ENCODE measurements at regions not wholly inside any gene's neighbourhood (a gene's known extent, or its start where the extent isn't known, plus 50 kb on each side); places are given as distances from the start of the nearest gene placed in this dataset.

DNA sequence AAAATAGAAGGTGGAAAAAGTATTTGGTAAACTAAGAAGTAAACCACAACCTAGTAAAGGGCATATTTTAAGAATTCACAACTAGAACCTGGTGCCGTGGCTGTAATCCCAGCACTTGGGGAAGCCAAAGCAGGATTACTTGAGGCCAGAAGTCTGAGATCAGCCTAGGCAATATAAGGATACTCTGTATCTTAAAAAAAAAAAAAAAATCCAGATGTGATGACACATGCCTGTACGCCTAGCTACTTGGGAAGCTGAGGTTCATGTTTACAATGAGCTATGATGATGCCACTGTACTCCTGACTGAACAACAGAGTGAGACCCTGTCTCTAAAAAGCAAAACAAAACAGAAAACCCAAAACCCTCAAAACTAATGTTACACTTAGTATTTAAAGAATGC lies 156.5 kb upstream of the XIST start:
- no peak overlapping the region for H2BK15ac ChIP-seq (ENCODE audit: low read depth, poor library complexity, severe bottlenecking)
- no peaks in the 10 kb centered on the region for H3K27me3 ChIP-seq (ENCODE audit: control insufficient read depth in 1 of 2, insufficient read depth in 1 of 2, low read length in 2 of 2)
- no peak overlapping the region for H4K91ac ChIP-seq (ENCODE audit: low read length)
- H3K4me3 ChIP-seq (ENCODE audit: insufficient read depth in 1 of 2, low read depth in 1 of 2, low read length in 2 of 2) = no peak overlapping the region
- no peak overlapping the region for H2AK5ac ChIP-seq (ENCODE audit: low read length, severe bottlenecking)
- H3K9me3 ChIP-seq (ENCODE audit: control insufficient read depth, low read length) = no peaks in the 10 kb centered on the region
- H3K27ac ChIP-seq (ENCODE audit: low read length, poor library complexity, severe bottlenecking) = no peak overlapping the region
- no peak overlapping the region for H3K9ac ChIP-seq (ENCODE audit: low read length)
- no peaks in the 10 kb centered on the region for H3K4me1 ChIP-seq (ENCODE audit: control insufficient read depth, insufficient read depth, low read depth, low read length)
- no peak overlapping the region for H3K4ac ChIP-seq (ENCODE audit: low read depth in 1 of 2, low read length in 2 of 2)
- DNase-seq = peak; percentile 40
- H3K4me2 ChIP-seq (ENCODE audit: low read length, poor library complexity, severe bottlenecking) = no peak overlapping the region
- no CpG with 5 or more reads among the region's 2 CpGs for WGBS
- H2BK12ac ChIP-seq (ENCODE audit: low read length in 2 of 2) = no peak overlapping the region
- H2AFZ ChIP-seq (ENCODE audit: low read depth, low read length) = no peak overlapping the region
- no peak overlapping the region for H3K18ac ChIP-seq (ENCODE audit: low read depth in 1 of 2, low read length in 2 of 2)
- no peaks in the 10 kb centered on the region for H3K79me1 ChIP-seq (replicated peaks; ENCODE audit: low read length, poor library complexity, severe bottlenecking)
- no peak overlapping the region for H3K23ac ChIP-seq (ENCODE audit: low read length in 2 of 2)
- H2BK120ac ChIP-seq (ENCODE audit: low read depth, low read length) = no peak overlapping the region
- H2BK5ac ChIP-seq (ENCODE audit: low read depth, low read length, poor library complexity, severe bottlenecking) = no peak overlapping the region
- no peak overlapping the region for H3K14ac ChIP-seq (ENCODE audit: low read length in 2 of 2)
- no peak overlapping the region for H4K8ac ChIP-seq (ENCODE audit: low read length)
- peaks cover 0 to 14% of the 10 kb centered on the region in 2 experiments for H3K36me3 ChIP-seq (ENCODE audit: control insufficient read depth in 1 of 2, insufficient read depth in 2 of 2, low read depth in 1 of 2, low read length in 2 of 2)

DNA sequence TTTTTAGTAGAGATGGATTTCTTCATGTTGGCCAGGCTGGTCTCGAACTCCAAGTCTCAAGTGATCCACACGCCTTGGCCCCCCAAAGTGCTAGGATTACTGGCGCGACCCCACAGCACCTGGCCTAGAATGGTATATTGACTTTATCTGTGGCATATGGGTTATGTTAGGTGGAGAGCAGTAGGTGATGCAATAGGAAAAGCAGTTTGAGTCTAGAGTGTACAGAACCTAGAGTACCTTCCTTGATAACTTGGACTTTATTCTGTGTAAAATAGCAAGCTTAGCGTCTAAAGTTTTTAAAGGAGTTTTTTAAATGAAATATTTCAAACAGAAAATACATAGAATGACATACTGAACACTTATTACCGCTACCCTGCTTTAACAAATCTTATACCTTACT lies 139.5 kb upstream of the XIST start:
- H2AK5ac ChIP-seq (ENCODE audit: low read length, severe bottlenecking) = no peak overlapping the region
- no peak overlapping the region for H3K4ac ChIP-seq (ENCODE audit: low read depth in 1 of 2, low read length in 2 of 2)
- WGBS = 96% methylated on average over 4 of the region's 6 CpGs
- H3K27ac ChIP-seq (ENCODE audit: low read length, poor library complexity, severe bottlenecking) = no peak overlapping the region
- H2BK120ac ChIP-seq (ENCODE audit: low read depth, low read length) = no peak overlapping the region
- no peak overlapping the region for H2AFZ ChIP-seq (ENCODE audit: low read depth, low read length)
- H3K79me1 ChIP-seq (replicated peaks; ENCODE audit: low read length, poor library complexity, severe bottlenecking) = peaks cover 1% of the 10 kb centered on the region
- H2BK5ac ChIP-seq (ENCODE audit: low read depth, low read length, poor library complexity, severe bottlenecking) = no peak overlapping the region
- no peak overlapping the region for H3K4me3 ChIP-seq (ENCODE audit: insufficient read depth in 1 of 2, low read depth in 1 of 2, low read length in 2 of 2)
- H3K9me3 ChIP-seq (ENCODE audit: control insufficient read depth, low read length) = peaks cover 27% of the 10 kb centered on the region
- no peak overlapping the region for H4K8ac ChIP-seq (ENCODE audit: low read length)
- no peak overlapping the region for H3K9ac ChIP-seq (ENCODE audit: low read length)
- no peak overlapping the region for H3K23ac ChIP-seq (ENCODE audit: low read length in 2 of 2)
- no peaks in the 10 kb centered on the region for H3K4me1 ChIP-seq (ENCODE audit: control insufficient read depth, insufficient read depth, low read depth, low read length)
- no peaks in the 10 kb centered on the region for H3K27me3 ChIP-seq (ENCODE audit: control insufficient read depth in 1 of 2, insufficient read depth in 1 of 2, low read length in 2 of 2)
- H3K36me3 ChIP-seq (ENCODE audit: control insufficient read depth in 1 of 2, insufficient read depth in 2 of 2, low read depth in 1 of 2, low read length in 2 of 2) = peaks cover 0 to 49% of the 10 kb centered on the region in 2 experiments
- no peak overlapping the region for H2BK15ac ChIP-seq (ENCODE audit: low read depth, poor library complexity, severe bottlenecking)
- H3K4me2 ChIP-seq (ENCODE audit: low read length, poor library complexity, severe bottlenecking) = no peak overlapping the region
- DNase-seq = no peak
- H4K91ac ChIP-seq (ENCODE audit: low read length) = no peak overlapping the region
- no peak overlapping the region for H3K18ac ChIP-seq (ENCODE audit: low read depth in 1 of 2, low read length in 2 of 2)
- no peak overlapping the region for H3K14ac ChIP-seq (ENCODE audit: low read length in 2 of 2)
- no peak overlapping the region for H2BK12ac ChIP-seq (ENCODE audit: low read length in 2 of 2)

DNA sequence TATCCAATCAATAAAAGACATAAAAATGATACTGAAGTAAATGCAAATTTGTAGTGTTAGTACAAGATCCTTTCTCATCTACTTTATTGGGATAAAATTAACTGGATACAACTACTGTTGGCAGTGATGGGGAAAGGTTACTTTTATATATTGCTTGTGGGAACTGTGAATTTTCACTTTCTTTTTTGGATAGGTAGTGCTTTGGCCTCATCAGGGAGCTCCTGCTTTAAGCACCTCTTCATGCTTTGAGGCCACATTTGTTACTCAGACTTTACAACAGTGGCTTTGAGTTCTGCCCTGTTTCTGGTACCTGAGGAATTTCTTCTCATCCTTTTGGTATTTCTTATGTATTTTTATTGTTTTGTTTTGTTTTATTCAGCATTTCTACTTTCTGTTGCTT lies 134.7 kb upstream of the XIST start:
- H3K14ac ChIP-seq (ENCODE audit: low read length in 2 of 2) = no peak overlapping the region
- H4K8ac ChIP-seq (ENCODE audit: low read length) = no peak overlapping the region
- no peak overlapping the region for H2BK15ac ChIP-seq (ENCODE audit: low read depth, poor library complexity, severe bottlenecking)
- H3K18ac ChIP-seq (ENCODE audit: low read depth in 1 of 2, low read length in 2 of 2) = no peak overlapping the region
- H3K9ac ChIP-seq (ENCODE audit: low read length) = no peak overlapping the region
- no peak overlapping the region for H3K27ac ChIP-seq (ENCODE audit: low read length, poor library complexity, severe bottlenecking)
- no peak overlapping the region for H2BK12ac ChIP-seq (ENCODE audit: low read length in 2 of 2)
- no peak overlapping the region for H2AFZ ChIP-seq (ENCODE audit: low read depth, low read length)
- no peak overlapping the region for H3K4me2 ChIP-seq (ENCODE audit: low read length, poor library complexity, severe bottlenecking)
- H3K4me3 ChIP-seq (ENCODE audit: insufficient read depth in 1 of 2, low read depth in 1 of 2, low read length in 2 of 2) = no peak overlapping the region
- H2BK5ac ChIP-seq (ENCODE audit: low read depth, low read length, poor library complexity, severe bottlenecking) = no peak overlapping the region
- DNase-seq = no peak
- H3K9me3 ChIP-seq (ENCODE audit: control insufficient read depth, low read length) = no peaks in the 10 kb centered on the region
- H2BK120ac ChIP-seq (ENCODE audit: low read depth, low read length) = no peak overlapping the region
- H4K91ac ChIP-seq (ENCODE audit: low read length) = no peak overlapping the region
- no peak overlapping the region for H3K4ac ChIP-seq (ENCODE audit: low read depth in 1 of 2, low read length in 2 of 2)
- no peaks in the 10 kb centered on the region for H3K27me3 ChIP-seq (ENCODE audit: control insufficient read depth in 1 of 2, insufficient read depth in 1 of 2, low read length in 2 of 2)
- H3K23ac ChIP-seq (ENCODE audit: low read length in 2 of 2) = no peak overlapping the region
- H3K79me1 ChIP-seq (replicated peaks; ENCODE audit: low read length, poor library complexity, severe bottlenecking) = peaks cover 1% of the 10 kb centered on the region
- H3K4me1 ChIP-seq (ENCODE audit: control insufficient read depth, insufficient read depth, low read depth, low read length) = no peaks in the 10 kb centered on the region
- H2AK5ac ChIP-seq (ENCODE audit: low read length, severe bottlenecking) = no peak overlapping the region
- peaks cover 3 to 20% of the 10 kb centered on the region in 2 experiments for H3K36me3 ChIP-seq (ENCODE audit: control insufficient read depth in 1 of 2, insufficient read depth in 2 of 2, low read depth in 1 of 2, low read length in 2 of 2)

DNA sequence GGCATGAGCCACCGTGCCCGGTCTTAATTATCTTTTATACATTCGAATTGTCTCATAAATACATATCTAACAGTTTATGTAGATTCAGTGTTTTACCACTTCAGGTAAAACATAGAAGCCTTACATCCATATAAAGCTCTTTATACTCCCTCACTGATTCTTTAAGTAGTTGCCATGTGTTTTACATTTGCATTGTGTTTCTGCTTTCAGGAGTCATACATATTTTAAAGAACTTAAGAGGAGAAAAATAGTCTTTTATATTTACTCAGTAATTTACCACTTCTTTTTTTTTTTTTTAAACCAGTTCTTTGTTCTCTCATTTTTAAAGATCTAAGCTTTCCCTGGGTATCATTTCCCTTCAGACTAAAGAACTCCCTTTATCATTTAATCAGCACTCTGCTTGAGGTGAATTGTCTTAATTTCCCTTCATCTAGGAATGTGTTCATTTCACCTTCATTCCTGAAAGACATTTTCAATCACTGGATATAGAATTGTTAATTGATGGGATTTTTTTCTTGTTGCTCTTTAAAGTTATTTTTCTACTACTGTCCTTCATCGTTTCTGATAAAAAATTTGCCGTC lies 127.1 kb upstream of the XIST start:
- no peak overlapping the region for H2AK5ac ChIP-seq (ENCODE audit: low read length, severe bottlenecking)
- H3K4me1 ChIP-seq (ENCODE audit: control insufficient read depth, insufficient read depth, low read depth, low read length) = no peaks in the 10 kb centered on the region
- no peak overlapping the region for H4K91ac ChIP-seq (ENCODE audit: low read length)
- H3K79me1 ChIP-seq (replicated peaks; ENCODE audit: low read length, poor library complexity, severe bottlenecking) = no peaks in the 10 kb centered on the region
- no peak overlapping the region for H2BK15ac ChIP-seq (ENCODE audit: low read depth, poor library complexity, severe bottlenecking)
- H3K4ac ChIP-seq (ENCODE audit: low read depth in 1 of 2, low read length in 2 of 2) = no peak overlapping the region
- H4K8ac ChIP-seq (ENCODE audit: low read length) = no peak overlapping the region
- H2BK120ac ChIP-seq (ENCODE audit: low read depth, low read length) = no peak overlapping the region
- H3K9ac ChIP-seq (ENCODE audit: low read length) = no peak overlapping the region
- H3K36me3 ChIP-seq (ENCODE audit: control insufficient read depth in 1 of 2, insufficient read depth in 2 of 2, low read depth in 1 of 2, low read length in 2 of 2) = peaks cover 3 to 4% of the 10 kb centered on the region in 2 experiments
- no peak overlapping the region for H2BK5ac ChIP-seq (ENCODE audit: low read depth, low read length, poor library complexity, severe bottlenecking)
- H3K27ac ChIP-seq (ENCODE audit: low read length, poor library complexity, severe bottlenecking) = no peak overlapping the region
- H3K18ac ChIP-seq (ENCODE audit: low read depth in 1 of 2, low read length in 2 of 2) = no peak overlapping the region
- H3K9me3 ChIP-seq (ENCODE audit: control insufficient read depth, low read length) = no peaks in the 10 kb centered on the region
- H3K14ac ChIP-seq (ENCODE audit: low read length in 2 of 2) = no peak overlapping the region
- DNase-seq = no peak
- no peaks in the 10 kb centered on the region for H3K27me3 ChIP-seq (ENCODE audit: control insufficient read depth in 1 of 2, insufficient read depth in 1 of 2, low read length in 2 of 2)
- H2BK12ac ChIP-seq (ENCODE audit: low read length in 2 of 2) = no peak overlapping the region
- no peak overlapping the region for H2AFZ ChIP-seq (ENCODE audit: low read depth, low read length)
- no peak overlapping the region for H3K4me3 ChIP-seq (ENCODE audit: insufficient read depth in 1 of 2, low read depth in 1 of 2, low read length in 2 of 2)
- H3K4me2 ChIP-seq (ENCODE audit: low read length, poor library complexity, severe bottlenecking) = no peak overlapping the region
- H3K23ac ChIP-seq (ENCODE audit: low read length in 2 of 2) = no peak overlapping the region
- WGBS = 75% methylated on average over 2 of the region's 5 CpGs

All from mesenchymal stem cell (in vitro differentiated cells and primary cell).